OCI-LY7 (cell line): ENCODE measurements at regions not wholly inside any gene's neighbourhood (a gene's known extent, or its start where the extent isn't known, plus 50 kb on each side); places are given as distances from the start of the nearest gene placed in this dataset.

Experiments used
- BruUV-seq: library from RNA; stranded (reverse); fragments of 400-500 nt; replicated peaks from 2 replicates; lab custom pipeline; 2021; lab: Mats Ljungman, UMichigan
- CTCF ChIA-PET: fragments of 300-600 bp; sonication (Branson Sonifier 250); formaldehyde crosslinking; loops from one replicate; lab custom pipeline; 2022; ENCODE audit warnings: antibody characterized with exemption; ENCODE audit not compliant: unreplicated experiment; lab: Charles Lee
- POLR2A ChIA-PET: fragments of 300-600 bp; sonication (Branson Sonifier 250); formaldehyde crosslinking; loops from one replicate; lab custom pipeline; 2022; ENCODE audit warnings: antibody characterized with exemption; lab: Charles Lee
- DNase-seq: peaks from one replicate; pipeline ENCODE4 v3.0.0-alpha.2; 2015; ENCODE audit warnings: low spot score
- H2AFZ ChIP-seq: fragments of 200-600 bp; sonication (generic), shearing (Covaris generic); 2 replicates; pipeline ENCODE4 v1.6.1; 2014; ENCODE audit warnings: mild to moderate bottlenecking, antibody characterized with exemption, low read length, moderate library complexity
- H3K27ac ChIP-seq: fragments of 200-600 bp; sonication (generic); 2 replicates; pipeline ENCODE4 v1.5.1; 2014; ENCODE audit warnings: mixed run types, low read depth, mild to moderate bottlenecking, moderate library complexity, low read length, inconsistent platforms; ENCODE audit not compliant: poor library complexity, severe bottlenecking
- H3K36me3 ChIP-seq: fragments of 200-600 bp; sonication (generic); 2 replicates; pipeline ENCODE4 v1.6.1; 2014; ENCODE audit warnings: mild to moderate bottlenecking, antibody characterized with exemption, low read length, moderate library complexity, mixed read lengths; ENCODE audit not compliant: insufficient read depth
- H3K4me1 ChIP-seq: fragments of 200-600 bp; sonication (generic); 2 replicates; pipeline ENCODE4 v1.5.1; 2014; ENCODE audit warnings: mild to moderate bottlenecking, low read length; ENCODE audit not compliant: insufficient read depth, poor library complexity, severe bottlenecking
- H3K4me2 ChIP-seq: fragments of 200-600 bp; sonication (generic); 2 replicates; pipeline ENCODE4 v1.6.1; 2014; ENCODE audit warnings: mild to moderate bottlenecking, low read length
- H3K4me3 ChIP-seq: fragments of 200-600 bp; sonication (generic); 2 replicates; pipeline ENCODE4 v1.5.1; 2014; ENCODE audit warnings: mild to moderate bottlenecking, low read depth, low read length; ENCODE audit not compliant: poor library complexity, severe bottlenecking
- H3K79me2 ChIP-seq: fragments of 200-600 bp; sonication (generic); 2 replicates; pipeline ENCODE4 v1.6.1; 2016; ENCODE audit warnings: low read depth, mild to moderate bottlenecking, low read length, moderate library complexity, mixed read lengths; ENCODE audit not compliant: insufficient read depth
- H3K9me2 ChIP-seq: fragments of 200-600 bp; sonication (generic); 2 replicates; pipeline ENCODE4 v1.6.1; 2016; ENCODE audit warnings: mild to moderate bottlenecking, low read length, mixed read lengths; ENCODE audit not compliant: insufficient read depth
- H3K9me3 ChIP-seq: fragments of 200-600 bp; sonication (generic); 2 replicates; pipeline ENCODE4 v1.6.1; 2014; ENCODE audit warnings: mild to moderate bottlenecking, mixed run types, low read length, mixed read lengths
- H4K20me1 ChIP-seq: fragments of 200-600 bp; sonication (generic); 2 replicates; pipeline ENCODE4 v1.6.1; 2014; ENCODE audit warnings: mild to moderate bottlenecking, antibody characterized with exemption, low read length, moderate library complexity, mixed read lengths; ENCODE audit not compliant: insufficient read depth
- CTCF ChIP-seq: fragments of 200-600 bp; sonication (generic); conservative IDR thresholded peaks from 2 replicates; pipeline ENCODE4 v1.5.1; 2014; ENCODE audit warnings: mild to moderate bottlenecking, antibody characterized with exemption, low read length, moderate library complexity, mixed read lengths
- EZH2phosphoT487 ChIP-seq: fragments of 200-600 bp; sonication (generic); IDR thresholded peaks from 2 replicates; pipeline ENCODE4 v1.6.1; 2018; ENCODE audit warnings: low read depth, borderline replicate concordance, mild to moderate bottlenecking, mixed run types, antibody characterized with exemption, low read length, moderate library complexity, mixed read lengths
- intact Hi-C: fragments of 100-400 bp; cut with micrococcal nuclease; formaldehyde crosslinking; loops from one replicate; pipeline ENCODE4 v1.10.0; 2022; ENCODE audit not compliant: unreplicated experiment

DNA sequence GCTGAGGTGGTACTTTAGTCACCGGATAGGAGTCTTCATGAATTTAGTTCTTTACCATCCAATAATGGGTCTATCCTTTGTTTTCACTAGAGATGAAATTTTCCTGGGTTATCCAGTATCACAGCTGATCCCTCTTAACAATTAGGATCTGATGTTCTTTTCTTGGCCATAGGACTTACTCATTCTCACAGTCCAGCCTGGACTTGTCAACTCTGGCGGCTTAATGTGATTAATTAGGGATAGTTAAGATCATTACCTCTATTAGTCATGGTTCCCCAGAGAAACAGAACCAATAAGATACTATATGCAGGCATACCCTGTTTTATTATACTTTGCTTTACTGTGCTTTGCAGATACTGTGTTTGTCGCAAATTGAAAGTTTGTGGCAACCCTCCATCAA is 272.7 kb upstream of the FAT4 start:
- Histone ChIP-seq H3K27ac (no peak overlapping the region), H3K4me3 (no peak overlapping the region), H2AFZ (no peak overlapping the region), H4K20me1 (no peaks in the 10 kb centered on the region), H3K9me2 (no peaks in the 10 kb centered on the region), H3K9me3 (no peaks in the 10 kb centered on the region), H3K36me3 (no peaks in the 10 kb centered on the region), H3K4me1 (no peaks in the 10 kb centered on the region), H3K4me2 (no peak overlapping the region), H3K79me2 (no peaks in the 10 kb centered on the region)
- intact Hi-C loops: no loop called here
- no peak for TF ChIP-seq CTCF
- TF ChIP-seq EZH2phosphoT487: no peak
- no TSS peak for BruUV-seq
- no peak for DNase-seq
- CTCF ChIA-PET: no interaction called here
- POLR2A ChIA-PET: no interaction called here

- H2AFZ ChIP-seq: no peak overlapping the region
Measured at GRCh38 chr4:125041372-125041930, 273.3 kb upstream of the FAT4 start.

More at GRCh38 chr4:125041372-125041930, 273.3 kb upstream of the FAT4 start:
- no peak overlapping the region for H3K4me2 ChIP-seq
- no peaks in the 10 kb centered on the region for H3K9me2 ChIP-seq
- H3K79me2 ChIP-seq: no peaks in the 10 kb centered on the region
- H3K4me3 ChIP-seq: no peak overlapping the region
- no peaks in the 10 kb centered on the region for H3K36me3 ChIP-seq
- ChIA-PET POLR2A (no interaction called here), CTCF (no interaction called here)
- TF ChIP-seq CTCF: no peak
- no peak for TF ChIP-seq EZH2phosphoT487
- intact Hi-C loops: no loop called here
- DNase-seq: no peak
- H4K20me1 ChIP-seq: no peaks in the 10 kb centered on the region
- no peak overlapping the region for H3K27ac ChIP-seq
- BruUV-seq: no TSS peak
- no peaks in the 10 kb centered on the region for H3K4me1 ChIP-seq
- no peaks in the 10 kb centered on the region for H3K9me3 ChIP-seq
